ENCODE measurements at regions not wholly inside any gene's neighbourhood (a gene's known extent, or its start where the extent isn't known, plus 50 kb on each side); places are given as distances from the start of the nearest gene placed in this dataset.
A peak's percentile ranks its signal among the peaks of the same experiment; 100 is the strongest.

DNA sequence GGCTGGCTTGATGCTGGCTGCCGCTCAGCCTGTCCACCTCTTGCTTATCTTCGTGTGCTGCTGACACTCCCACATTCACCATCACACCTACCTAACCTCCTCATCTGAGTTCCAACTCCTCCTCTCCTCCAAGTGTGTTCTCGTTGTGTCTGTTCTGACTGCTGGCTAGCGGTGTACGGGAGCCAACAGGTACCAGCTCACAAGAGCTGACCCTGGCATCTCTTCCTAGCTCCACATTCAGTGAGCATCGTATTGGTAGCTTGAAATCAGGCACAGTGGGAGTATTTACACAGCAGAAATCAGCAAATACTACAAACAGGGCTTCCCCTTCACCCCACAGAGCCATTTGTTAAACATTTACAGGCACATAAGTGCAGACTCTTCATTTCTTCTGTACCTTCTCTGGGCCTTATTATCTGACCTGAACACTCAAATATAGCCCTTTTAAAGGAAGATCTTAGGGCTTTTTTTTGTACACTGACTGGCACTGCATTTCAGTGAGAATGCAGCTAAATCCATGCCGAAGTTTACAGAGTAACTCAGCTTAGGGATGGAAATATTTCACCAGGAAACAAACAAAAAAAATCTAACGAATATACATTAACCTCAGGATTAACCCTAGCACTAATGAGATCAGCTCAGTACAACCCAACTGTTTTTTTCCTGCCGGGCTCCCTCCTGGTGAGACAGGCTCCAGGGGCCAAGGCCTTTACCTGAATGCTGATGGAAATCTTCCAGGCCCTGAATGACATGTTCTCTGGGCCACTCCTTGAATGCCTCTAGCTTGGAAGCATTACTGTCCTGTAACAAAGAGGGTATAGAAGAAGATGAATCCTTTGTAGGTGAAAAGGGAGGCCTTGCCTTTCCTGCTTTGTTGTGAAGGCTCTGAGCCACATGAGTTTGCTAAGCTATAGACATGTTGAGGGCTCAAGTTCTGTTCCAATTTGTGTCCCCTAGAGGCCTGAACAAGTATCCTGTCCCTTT lies 150.5 kb upstream of the LPP start:
- DNase-seq = peak in 2 of 3 donors; percentile 24 to 38

DNA sequence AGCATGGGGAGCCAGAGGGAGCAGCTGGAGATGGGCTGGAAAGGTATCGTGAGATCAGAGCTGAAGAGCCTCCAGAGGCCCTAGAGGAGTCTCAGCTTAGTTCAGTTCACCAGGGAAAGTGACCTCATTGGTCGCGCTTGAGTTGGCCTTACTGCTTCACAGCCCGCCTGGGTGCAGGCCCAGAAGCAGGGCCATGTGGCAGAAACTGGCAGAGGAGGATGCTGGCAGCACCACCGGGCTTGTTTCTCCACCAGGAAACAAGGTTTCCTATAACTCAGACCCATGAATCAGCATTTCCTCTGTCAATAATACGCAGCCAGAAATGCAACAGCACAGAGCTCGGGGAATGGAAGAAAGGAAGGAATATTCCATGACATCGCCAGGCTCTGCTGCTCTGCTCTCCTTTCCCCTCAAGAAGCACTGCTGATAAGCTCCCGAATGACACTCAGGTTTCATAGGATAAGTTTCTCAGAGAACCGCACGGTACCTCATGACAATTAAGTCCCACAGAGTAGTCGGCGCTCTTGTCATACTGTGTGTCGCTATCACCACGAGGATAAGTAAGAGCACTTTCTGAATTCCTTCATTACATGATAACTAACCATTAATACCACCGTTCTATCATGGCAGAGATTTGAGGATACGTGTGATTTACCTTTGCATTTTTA lies 147.1 kb upstream of the LPP start:
- no peaks in the 10 kb centered on the region for H3K27me3 ChIP-seq (ENCODE audit: control insufficient read depth in 3 of 3, insufficient read depth in 3 of 3, low read length in 2 of 3)
- no peak for ATAC-seq (ENCODE audit: insufficient read depth, low FRiP score)
- TF ChIP-seq, protein P1, sequence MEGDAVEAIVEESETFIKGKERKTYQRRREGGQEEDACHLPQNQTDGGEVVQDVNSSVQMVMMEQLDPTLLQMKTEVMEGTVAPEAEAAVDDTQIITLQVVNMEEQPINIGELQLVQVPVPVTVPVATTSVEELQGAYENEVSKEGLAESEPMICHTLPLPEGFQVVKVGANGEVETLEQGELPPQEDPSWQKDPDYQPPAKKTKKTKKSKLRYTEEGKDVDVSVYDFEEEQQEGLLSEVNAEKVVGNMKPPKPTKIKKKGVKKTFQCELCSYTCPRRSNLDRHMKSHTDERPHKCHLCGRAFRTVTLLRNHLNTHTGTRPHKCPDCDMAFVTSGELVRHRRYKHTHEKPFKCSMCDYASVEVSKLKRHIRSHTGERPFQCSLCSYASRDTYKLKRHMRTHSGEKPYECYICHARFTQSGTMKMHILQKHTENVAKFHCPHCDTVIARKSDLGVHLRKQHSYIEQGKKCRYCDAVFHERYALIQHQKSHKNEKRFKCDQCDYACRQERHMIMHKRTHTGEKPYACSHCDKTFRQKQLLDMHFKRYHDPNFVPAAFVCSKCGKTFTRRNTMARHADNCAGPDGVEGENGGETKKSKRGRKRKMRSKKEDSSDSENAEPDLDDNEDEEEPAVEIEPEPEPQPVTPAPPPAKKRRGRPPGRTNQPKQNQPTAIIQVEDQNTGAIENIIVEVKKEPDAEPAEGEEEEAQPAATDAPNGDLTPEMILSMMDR (IDR thresholded peaks at IDR 0.05; ENCODE audit: control extremely low read depth, extremely low read depth) = no peak
- H3K36me3 ChIP-seq (ENCODE audit: control insufficient read depth in 4 of 4, insufficient read depth in 4 of 4, low read length in 4 of 4) = no peaks in the 10 kb centered on the region
- H3K4me1 ChIP-seq (ENCODE audit: control insufficient read depth in 5 of 5, insufficient read depth in 5 of 5, low read length in 5 of 5) = peaks cover 0 to 3% (median 0%) of the 10 kb centered on the region in 5 donors
- DNase-seq = no peak
- no peak overlapping the region for H3K4me3 ChIP-seq
- 62 to 75% methylated on average over 17 of the region's 17 CpGs for WGBS, 2 donors
- H3K9ac ChIP-seq (ENCODE audit: insufficient read depth in 1 of 2, low read length in 2 of 2) = no peak overlapping the region
- peaks cover 0 to 3% (median 0%) of the 10 kb centered on the region in 4 donors for H3K9me3 ChIP-seq (ENCODE audit: control insufficient read depth in 4 of 4, insufficient read depth in 3 of 4, low read length in 3 of 4)
- no peak overlapping the region for H3K27ac ChIP-seq (ENCODE audit: low read depth in 1 of 2, low read length in 1 of 2)

More for the DNA sequence above, 150.5 kb upstream of the LPP start:
- TF ChIP-seq, protein P1 (IDR thresholded peaks at IDR 0.05; ENCODE audit: control extremely low read depth, extremely low read depth) = no peak
- Histone ChIP-seq H3K4me1 (ENCODE audit: control insufficient read depth in 5 of 5, insufficient read depth in 5 of 5, low read length in 5 of 5) (peaks cover 0 to 8% (median 0%) of the 10 kb centered on the region in 5 donors), H3K9ac (ENCODE audit: insufficient read depth in 1 of 2, low read length in 2 of 2) (no peak overlapping the region), H3K27me3 (ENCODE audit: control insufficient read depth in 3 of 3, insufficient read depth in 3 of 3, low read length in 2 of 3) (no peaks in the 10 kb centered on the region), H3K27ac (ENCODE audit: low read depth in 1 of 2, low read length in 1 of 2) (no peak overlapping the region), H3K36me3 (ENCODE audit: control insufficient read depth in 4 of 4, insufficient read depth in 4 of 4, low read length in 4 of 4) (no peaks in the 10 kb centered on the region), H3K4me3 (no peak overlapping the region), H3K9me3 (ENCODE audit: control insufficient read depth in 4 of 4, insufficient read depth in 3 of 4, low read length in 3 of 4) (peaks cover 0 to 3% (median 0%) of the 10 kb centered on the region in 4 donors)
- 62 to 78% methylated on average over 9 of the region's 9 CpGs for WGBS, 2 donors
- peak; percentile 32 for ATAC-seq (ENCODE audit: insufficient read depth, low FRiP score)

DNA sequence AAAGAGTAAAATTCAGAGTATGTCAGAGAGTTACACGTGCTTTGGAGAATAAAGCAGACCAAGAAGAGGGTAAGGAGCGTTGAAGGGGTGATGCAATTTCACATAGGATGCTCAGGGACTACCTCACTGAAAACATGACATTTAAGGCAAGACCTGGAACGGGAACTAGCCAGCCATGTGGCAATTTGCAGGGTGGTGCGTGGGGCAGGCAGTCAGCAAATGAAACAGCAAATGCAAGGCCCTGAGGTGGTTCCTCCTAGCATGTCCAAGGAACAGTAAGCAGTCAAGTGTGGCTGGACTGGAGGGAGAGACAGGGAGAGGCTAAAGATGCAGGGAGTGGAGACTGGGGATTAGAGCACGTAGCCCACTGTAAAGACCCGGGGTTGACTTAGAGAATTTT lies 146.1 kb upstream of the LPP start:
- Histone ChIP-seq H3K4me1 (ENCODE audit: control insufficient read depth in 5 of 5, insufficient read depth in 5 of 5, low read length in 5 of 5) (peaks cover 0 to 3% (median 0%) of the 10 kb centered on the region in 5 donors), H3K9me3 (ENCODE audit: control insufficient read depth in 4 of 4, insufficient read depth in 3 of 4, low read length in 3 of 4) (peaks cover 0 to 3% (median 0%) of the 10 kb centered on the region in 4 donors), H3K9ac (ENCODE audit: insufficient read depth in 1 of 2, low read length in 2 of 2) (no peak overlapping the region), H3K36me3 (ENCODE audit: control insufficient read depth in 4 of 4, insufficient read depth in 4 of 4, low read length in 4 of 4) (no peaks in the 10 kb centered on the region), H3K27me3 (ENCODE audit: control insufficient read depth in 3 of 3, insufficient read depth in 3 of 3, low read length in 2 of 3) (no peaks in the 10 kb centered on the region), H3K27ac (ENCODE audit: low read depth in 1 of 2, low read length in 1 of 2) (no peak overlapping the region), H3K4me3 (no peak overlapping the region)
- DNase-seq (no peak), ATAC-seq (ENCODE audit: insufficient read depth, low FRiP score) (no peak)
- 56 to 82% methylated on average over 6 of the region's 6 CpGs for WGBS, 2 donors
- TF ChIP-seq, protein P1 (IDR thresholded peaks at IDR 0.05; ENCODE audit: control extremely low read depth, extremely low read depth) = no peak

Measured in lung (tissue), 11 donors.